Left hindlimb (tissue), 1 donor: ENCODE measurements at regions not wholly inside any gene's neighbourhood (a gene's known extent, or its start where the extent isn't known, plus 50 kb on each side); places are given as distances from the start of the nearest gene placed in this dataset.

ENCODE experiments used
- DNase-seq: peaks from one replicate; pipeline ENCODE4 v3.0.0-alpha.2; 2018

DNA sequence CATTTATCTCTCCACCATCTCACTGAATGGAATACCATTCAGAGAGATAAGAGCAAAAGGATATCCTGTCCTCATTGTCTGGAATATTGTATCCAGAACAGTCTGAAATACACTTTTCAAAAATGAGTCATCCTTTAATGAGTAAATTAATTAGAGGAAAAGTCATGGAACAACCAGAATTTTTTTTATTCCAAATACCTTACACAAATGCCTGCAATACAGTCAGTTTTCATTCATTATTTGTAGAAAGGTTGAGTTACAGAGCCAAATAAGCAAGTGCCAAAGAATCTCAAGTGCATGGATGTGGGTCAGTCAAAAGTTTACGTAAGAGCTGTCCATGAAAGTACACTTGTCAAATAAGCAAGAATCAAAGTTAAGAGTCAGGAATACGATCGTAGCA, 482.6 kb downstream of the IPMK start:
- no peak for DNase-seq

DNA sequence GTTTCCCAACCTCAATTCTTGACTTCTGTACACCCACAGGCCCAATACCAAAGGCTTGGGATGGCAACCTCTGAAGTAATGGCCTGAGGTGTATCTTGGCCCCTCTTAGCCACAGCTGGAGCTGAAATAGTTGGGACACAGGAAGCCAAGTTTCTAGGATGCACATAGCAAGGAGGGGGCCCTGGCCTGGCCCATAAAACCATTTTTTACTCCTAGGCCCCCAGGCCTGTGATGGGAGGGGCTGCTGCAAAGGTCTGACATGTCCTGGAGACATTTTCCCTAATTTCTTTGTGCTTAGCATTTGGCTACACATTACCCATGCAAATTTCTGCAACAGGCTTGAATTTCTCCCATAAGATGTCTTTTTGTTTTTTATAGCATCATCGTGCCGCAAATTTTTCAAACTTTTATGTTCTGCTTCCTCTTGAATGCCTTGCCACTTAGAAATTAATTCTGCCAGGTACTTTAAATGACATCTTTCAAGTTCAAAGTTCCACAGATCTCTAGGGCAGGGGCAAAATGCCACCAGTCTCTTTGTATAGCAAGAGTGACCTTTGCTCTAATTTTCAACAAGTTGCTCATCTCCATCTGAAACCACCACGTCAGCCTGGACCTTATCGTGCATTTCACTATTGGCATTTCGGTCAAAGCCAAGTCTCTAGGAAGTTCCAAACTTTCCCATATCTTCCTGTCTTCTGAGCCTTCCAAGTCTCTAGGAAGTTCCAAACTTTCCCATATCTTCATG, 490.8 kb downstream of the IPMK start:
- no peak for DNase-seq

DNA sequence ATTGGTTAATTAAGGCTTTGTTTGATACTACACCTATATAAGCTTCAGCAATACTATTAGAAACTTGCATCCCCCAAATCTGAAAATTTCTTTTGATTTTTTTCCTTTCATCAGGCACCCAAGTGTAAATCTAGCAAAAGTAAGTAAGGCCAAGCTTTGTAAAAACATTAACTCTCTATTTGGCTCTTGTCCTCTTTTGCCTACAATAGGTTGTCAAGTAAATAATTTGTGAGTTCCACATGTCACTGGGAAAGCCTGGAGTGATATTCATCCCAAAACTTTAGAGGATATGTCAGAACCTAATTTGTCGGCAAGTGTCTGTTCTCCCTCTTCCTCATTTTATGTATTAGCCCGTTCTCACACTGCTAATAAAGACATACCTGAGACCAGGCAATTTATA, 492.4 kb downstream of the IPMK start:
- no peak for DNase-seq

DNA sequence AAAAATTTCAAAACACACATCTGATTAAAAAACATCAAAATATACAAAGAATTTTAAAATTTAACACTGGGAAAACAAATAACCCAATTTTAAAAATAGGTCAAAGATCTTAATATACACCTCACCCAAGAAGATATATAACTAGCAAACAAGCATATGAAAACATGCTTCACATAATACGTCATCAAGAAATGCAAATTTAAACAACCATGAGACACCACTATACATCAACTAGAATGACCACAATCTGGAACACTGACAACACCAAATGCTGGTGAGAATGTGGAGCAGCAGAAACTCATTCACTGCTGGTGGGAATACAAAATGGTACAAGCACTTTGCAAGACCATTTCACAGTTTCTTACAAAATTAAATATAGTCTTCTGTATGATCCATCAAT, 498.4 kb downstream of the IPMK start:
- no peak for DNase-seq

DNA sequence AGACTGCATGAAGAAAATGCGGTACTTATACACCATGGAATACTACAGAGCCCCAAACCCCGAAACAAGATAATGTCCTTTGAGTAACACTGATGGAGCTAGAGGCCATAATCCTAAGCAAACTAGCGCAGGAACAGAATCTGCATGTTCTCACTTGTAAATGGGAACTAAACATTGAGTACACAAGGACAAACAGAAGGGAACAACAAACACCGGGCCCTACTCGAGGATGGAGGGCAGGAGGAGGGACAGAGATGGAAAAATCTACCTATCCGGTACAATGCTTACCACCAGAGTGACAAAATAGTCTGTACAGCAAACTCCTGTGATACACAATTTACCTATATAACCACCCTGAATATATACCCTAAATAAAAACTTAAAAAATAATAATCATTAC, 507.9 kb downstream of the IPMK start:
- no peak for DNase-seq

DNA sequence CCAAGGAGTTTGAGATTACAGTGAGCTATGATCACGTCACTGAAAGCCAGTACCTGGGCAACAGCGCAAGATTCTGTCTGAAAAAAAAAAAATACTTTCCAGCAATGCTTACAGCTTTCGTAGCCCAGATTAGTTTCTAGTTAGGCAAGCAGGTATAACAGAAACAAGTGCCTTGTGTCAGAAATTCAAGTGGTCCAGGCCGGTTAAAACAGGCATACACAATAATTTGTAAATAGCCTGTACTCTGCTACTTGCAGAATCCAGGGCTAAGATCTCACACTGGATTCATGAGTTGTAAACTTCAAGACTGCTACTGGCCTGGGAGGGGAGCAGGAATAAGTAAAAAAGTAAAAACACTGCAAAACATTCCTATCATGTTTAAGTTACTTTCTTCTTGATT, 512.9 kb downstream of the IPMK start:
- DNase-seq: no peak

DNA sequence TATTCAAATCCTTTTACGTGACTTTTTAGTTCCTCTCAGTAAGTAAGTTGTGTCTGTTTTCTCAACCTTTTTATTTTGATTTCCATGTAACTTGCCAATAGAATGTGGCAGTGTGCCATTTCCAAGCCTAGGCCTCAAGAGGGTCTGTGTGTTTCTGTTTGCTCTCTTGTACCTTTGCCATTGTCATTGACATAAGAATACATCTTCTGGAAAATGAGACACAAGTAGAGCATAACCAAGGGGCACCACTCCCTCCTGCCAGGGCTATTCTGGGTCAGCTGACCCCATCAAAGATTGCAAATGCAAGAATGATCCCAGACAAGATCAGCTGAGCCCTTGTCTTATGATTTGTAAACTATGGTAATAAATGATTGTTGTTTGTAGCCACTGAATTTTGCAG, 524.0 kb downstream of the IPMK start:
- no peak for DNase-seq

DNA sequence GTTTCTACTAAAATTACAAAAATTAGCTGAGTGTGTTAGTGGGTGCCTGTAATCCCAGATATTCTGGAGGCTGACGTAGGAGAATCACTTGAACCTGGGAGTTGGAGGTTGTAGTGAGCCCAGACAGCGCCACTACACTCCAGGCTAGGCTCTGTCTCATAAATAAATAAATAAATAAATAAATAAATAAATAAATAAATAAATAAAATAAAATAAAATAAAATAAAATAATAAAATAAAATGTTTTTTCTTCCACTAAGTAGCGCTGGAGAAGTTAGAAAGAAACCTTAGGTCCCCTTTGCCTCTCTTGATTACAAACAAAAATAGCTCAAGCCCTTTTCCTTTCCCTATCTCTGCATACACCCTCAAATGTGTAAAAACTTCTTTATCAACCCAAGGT, 525.9 kb downstream of the IPMK start:
- DNase-seq: no peak

DNA sequence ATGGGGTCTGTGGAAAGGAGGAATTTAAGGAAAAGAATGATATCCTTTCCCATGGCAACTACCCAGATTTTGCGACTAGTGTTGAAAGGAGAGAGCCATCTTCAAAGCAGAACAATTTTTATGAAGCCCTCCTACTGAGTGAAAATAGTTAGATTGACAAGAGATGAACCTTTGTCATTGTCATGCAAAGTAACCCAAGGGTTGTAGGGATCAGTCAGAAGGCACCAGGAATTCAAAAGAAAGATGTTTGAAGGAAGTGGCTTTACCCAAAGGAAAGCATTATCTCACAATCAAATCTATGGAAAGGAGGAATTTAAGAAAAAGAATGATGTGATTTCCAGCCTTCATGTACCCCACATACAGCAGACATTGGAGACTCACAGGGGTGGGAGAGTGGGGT, 544.4 kb downstream of the IPMK start:
- DNase-seq: no peak

DNA sequence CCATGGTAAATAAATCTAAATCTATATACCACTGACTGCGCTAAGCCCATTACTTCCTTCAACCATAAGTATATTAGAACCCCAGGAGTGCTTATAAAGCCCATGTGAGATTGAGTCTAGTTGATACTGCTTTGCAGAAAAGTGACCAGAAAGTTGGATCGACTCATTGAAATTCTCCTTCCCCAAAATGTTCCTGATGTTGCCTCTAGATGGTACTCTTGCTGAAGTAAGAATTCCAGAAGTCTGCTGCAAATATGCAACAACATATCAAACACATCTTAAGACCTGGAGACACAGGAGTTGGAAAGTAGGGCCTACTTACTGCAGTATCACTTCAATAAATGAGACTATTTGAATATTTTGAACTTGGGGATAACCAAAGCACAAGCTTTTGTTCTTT, 550.8 kb downstream of the IPMK start:
- no peak for DNase-seq

DNA sequence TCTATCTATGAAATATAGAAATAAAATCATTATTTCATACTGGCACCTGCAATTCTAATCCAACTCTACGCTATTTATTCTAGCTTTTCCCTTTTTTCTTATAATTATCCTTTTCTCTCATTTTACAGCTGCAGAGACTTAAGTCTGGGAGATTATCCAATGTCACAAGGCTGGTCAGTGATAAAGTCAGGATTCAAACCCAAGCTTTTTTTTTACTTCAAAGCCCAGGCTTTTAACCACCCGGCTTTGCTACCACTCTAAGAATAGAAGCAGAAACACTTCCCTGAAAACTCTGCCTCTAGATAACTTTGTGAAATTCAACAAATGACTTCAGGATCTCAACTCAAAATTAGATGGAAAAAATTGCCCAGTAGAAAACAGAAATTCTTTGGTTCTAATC, 552.5 kb downstream of the IPMK start:
- DNase-seq: no peak

DNA sequence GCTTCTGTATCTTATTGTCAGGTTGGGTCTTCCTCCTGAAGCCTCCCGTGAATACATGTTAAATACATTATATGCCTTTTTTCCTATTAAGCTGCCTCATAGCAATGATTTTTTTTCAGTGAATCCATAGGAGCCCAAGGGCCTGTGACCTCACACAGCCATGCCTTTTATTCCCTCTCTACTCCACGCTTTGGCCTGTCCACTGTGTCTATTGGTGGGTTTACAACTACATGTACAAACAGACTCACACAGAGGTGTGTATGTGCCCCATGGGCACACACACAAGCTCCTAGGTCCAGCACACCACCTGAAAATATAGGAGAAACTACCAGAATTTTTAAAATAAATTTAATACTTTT, 560.4 kb downstream of the IPMK start:
- no peak for DNase-seq

DNA sequence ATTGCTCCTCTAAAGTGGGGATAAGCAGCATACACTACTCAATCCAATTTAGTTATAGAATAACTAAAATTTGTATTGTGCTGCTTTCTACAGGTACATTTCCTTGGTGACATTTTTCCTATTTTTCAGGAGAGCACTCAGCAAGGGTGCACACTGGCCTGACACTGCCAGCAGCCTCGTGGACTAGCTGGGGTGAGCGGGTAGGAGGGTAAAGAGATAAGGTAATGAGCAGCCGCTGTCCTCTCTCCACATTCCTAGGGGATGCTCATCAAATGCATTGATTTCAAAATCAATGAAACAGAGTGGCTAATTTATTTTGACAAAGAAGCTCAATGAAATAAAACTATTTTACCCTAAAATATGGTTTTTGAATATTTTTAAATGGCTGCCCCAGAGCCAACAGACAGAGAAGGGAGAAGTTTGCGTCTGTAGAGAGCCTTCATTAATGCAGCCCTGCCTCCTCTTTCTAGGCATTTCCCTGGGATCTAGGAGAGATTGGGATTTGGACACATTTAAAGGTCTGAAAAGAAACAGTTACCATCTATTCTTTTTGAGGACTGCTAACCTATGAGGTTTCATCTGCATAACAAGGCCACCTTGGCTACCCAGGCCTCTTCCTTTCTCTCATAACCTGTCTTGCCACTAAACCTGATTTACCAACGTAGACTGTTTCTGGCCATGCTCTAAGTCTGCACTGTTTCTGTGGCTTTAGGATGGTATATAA, 561.0 kb downstream of the IPMK start:
- DNase-seq: no peak

DNA sequence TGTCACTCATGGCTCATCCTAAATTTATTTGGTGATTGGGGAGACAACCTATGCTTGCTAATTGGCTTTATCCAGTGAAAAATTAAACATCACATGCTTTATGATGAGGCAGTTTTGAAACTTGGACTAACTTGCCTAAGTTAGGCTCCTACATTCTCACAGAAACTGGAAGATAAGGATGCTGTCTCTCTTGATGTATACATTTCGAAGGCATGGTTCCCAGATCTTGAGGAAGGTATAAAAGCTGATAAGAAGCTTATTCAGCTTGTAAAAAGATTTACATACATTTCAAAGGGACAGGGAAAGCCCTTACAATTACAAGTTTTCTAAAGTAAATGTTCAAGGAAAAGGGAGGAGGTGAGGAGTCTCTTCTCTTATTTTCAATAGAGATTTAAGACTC, 561.7 kb downstream of the IPMK start:
- DNase-seq: no peak

DNA sequence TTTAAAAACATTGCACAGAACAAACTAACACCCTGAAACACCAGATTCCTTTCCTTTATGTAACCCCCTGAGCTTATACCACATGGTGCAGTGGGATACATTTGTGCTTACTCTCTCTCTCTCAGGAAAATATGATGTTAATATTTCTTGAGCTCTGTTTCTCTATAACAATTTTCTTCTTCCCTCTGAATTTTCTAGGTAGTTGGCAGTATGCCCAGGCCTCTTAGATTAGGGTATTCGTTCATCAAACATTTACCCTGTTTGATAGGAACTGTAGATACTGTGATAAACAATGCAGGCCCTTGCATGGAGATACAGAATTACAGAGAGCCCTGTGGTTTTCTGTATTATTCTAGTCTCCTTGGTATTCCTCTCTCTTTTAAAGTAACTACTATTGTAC, 567.8 kb downstream of the IPMK start:
- no peak for DNase-seq

DNA sequence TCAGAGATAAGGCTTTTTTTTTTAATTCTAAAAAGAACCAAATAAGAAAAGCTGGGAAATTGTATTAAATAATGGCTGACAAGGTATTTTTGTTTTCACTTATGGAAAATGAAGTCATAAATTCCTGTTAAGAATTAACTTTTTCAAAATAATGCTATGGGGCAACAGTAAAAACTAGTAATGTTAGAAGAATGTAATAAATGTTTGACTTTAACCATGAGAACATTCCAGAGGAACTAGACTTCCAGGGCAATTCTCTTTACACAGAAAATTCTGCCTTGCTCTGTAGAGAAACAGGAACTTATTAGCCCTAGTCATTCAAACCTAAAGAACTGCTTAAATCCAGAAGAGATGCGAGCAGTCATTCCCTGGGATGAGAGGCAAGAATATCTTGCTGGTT, 571.1 kb downstream of the IPMK start:
- DNase-seq: no peak

DNA sequence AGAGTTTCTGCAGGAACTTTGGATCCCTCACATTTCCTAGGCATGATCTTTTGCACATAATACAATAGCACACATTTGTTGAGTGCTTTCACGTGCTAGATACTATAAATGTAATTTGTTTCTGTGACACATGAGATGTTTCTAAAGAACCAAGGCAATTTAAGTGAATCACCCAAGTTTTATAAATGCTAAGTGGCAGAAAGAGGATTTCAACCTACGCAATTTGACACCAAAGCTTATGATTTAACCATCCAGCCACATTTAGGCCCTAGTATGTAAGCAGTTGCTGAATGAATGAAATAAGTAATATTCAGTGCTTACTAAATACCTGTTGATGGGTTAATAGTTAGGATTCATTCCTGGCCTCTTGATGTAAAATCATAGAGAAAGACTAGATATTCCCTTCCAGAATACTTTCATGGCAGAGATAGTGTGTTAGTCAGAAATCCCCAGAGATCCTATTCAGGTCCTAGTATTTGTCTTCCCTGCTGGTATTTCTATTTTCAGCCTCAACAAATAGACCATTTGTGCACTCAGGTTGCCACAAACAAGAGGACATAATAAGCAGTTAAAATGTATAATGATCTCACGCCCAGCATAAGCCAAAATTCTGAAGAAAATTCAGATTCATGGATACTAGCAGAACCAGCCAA, 572.6 kb downstream of the IPMK start:
- DNase-seq: no peak

DNA sequence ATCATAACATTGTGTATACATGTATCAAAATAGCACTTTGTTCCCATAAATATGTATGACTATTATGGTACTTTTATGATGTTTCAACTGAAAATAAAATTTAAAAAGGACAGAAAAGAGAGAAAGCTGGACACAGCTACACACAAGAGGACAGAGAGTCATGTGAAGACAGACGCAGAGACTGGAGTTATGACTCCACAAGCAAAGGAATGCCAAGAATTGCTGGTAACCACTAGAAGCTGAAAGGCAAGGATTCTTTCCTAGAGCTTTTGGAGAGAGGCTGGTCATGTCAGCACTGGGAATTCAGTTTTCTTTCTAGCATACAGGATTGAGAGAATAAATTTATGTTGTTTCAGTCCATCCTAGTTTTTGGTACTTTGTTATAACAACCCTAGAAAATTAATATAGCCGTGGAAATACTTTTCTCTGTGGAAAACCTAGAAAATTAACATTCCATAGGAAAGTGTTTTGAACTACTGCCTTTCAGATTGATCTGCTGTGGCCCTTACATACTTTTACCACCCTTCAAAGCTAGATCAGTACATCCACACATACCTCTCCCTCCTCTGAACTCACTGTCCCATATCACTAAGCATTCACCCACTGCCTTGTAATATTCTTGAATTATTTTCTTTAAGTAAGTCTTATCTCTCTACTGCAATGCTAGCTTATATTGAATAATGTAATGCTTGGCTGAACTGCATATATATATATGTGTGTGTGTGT, 575.3 kb downstream of the IPMK start:
- DNase-seq: no peak

DNA sequence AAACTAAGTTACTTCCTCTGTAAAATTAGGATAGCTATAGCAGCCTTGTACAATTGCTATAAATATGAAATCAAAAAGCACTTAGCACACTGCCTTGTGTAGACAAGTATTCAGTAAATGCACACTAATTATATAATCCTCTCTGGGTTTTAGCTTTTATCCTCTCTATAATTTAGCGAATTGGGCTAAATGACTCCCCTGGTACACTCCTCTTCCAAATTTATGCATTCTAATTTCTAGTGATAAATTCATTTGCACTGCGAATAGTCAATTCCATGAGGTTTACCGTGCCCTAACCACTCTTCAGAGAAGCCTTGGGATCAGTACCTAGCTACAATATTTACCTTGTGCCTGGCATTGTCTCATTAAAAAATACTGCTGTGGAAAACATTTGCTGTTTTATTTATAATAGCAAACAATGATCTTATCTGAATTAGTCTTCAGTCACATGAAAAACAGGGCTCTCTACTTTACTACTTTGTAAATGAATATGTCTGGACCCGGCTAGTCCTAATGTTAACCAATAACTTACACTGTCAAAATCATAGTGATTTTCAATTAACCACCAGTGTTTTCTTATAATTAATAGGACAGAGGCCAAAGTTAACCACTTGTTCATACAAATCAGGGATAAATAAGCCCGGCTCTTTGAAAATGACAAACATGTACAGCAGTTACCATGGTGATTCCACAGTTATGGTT, 577.9 kb downstream of the IPMK start:
- DNase-seq: no peak

DNA sequence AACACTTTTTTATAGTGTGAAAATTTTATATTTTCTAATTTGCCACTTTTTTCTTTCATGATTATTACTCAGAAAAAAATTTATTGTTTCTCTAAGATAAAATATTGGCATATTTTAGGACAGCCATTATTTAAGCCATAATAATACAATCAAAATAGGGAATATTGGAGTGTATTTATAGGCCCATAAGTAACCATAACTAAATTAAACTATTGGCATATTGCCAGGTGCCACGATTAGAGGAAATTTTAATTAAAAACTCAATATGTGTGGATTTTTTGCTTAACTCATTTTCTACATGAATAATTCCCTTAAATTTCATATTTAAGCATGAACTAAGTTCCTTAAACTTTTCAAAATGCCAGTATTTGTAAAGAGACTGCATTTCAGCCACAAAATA, 587.8 kb downstream of the IPMK start:
- DNase-seq: no peak

DNA sequence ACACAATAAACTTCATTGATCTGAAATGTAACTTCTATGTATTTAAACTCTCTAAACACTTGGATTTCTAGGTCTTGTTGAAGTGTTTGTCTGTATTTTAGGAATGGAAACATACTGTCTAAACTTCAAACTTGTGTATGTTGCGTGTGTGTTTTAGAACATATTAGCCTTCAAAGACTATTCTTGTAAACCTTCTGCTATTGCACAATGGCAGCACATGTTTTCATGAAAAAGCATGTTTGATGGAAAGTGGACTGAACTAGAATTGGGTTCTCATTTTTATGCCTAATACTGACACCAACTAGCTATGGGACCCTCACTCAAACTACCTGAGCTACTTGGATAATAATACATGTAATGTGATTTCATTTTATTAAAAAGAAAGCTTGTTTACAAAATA, 592.6 kb downstream of the IPMK start:
- no peak for DNase-seq

DNA sequence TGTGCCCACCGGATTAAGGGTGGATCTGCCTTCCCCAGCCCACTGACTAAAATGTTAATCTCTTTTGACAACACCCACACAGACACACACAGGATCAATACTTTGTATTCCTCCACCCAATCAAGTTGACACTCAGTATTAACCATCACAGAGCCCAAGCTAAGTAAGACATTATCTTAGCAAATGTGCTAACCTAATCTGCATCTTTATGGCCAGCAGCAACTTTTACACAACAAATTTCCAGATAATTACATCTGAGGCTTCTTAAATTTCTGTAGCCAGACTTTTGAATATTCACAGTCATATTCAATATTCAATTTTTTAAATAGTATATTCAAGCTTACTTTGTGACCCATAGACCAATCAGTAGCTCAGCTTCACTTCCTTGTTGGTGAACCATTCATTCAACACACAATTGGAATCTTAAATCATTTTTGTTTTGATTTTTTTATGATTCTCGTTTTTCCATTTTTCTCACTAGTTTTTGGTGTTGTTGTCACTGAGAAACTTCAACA, 594.2 kb downstream of the IPMK start:
- no peak for DNase-seq

DNA sequence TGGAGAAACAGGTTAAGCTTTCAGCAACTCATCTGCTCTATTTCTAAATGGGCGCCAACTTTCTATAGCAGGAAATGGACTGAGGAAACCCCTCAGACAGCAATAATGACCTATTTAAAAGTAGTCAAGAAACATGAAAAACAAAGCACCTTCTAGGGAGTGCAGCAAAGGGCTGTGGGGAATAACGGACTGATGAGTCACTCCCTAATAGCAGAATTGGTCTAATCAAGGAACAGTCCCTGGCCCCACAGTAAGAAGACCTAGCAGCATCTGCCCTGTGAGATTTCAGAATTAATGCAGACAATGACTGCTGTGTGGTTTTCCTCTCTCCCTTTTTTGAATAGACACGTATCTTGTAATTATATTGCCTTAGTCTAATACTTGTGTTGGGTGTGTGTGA, 602.9 kb downstream of the IPMK start:
- DNase-seq: no peak
